GM12864 (cell line): ENCODE measurements at regions not wholly inside any gene's neighbourhood (a gene's known extent, or its start where the extent isn't known, plus 50 kb on each side); places are given as distances from the start of the nearest gene placed in this dataset.
A peak's percentile ranks its signal among the peaks of the same experiment; 100 is the strongest.

Source experiments
- DNase-seq: peaks from one replicate; pipeline ENCODE4 v3.0.0-alpha.2; 2011; ENCODE audit warnings: low read depth
- H3K4me3 ChIP-seq: 2 replicates; pipeline ENCODE4 v1.5.1; 2011; ENCODE audit warnings: mild to moderate bottlenecking, low read depth, low read length, control low read depth
- TF ChIP-seq, protein P1 (sequence below): IDR thresholded peaks from 2 replicates; pipeline ENCODE4 v1.5.1; 2011; ENCODE audit warnings: low read depth, mild to moderate bottlenecking, moderate library complexity, low read length, control low read depth, inconsistent platforms; ENCODE audit errors: missing control alignments

DNA sequence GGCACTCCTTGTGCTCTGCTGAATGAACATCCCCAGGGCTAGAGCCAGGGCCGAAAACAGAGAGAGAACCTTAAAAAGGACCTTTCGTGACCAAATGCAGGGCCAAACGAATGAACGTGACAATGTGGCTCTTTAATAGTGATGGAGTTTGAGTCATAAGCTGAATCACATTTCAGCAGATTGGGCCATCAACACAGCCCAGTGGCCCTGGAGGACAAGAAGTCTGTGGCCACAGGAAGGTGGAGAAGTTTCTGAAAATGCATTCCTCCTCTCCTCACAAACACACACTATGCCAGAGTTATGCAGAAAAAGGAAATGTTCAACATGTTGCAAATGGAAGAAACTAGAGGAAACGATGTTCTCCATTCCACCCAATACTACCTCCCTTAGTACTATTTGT is 415.8 kb downstream of the HRH4 start:
- TF ChIP-seq, protein P1, sequence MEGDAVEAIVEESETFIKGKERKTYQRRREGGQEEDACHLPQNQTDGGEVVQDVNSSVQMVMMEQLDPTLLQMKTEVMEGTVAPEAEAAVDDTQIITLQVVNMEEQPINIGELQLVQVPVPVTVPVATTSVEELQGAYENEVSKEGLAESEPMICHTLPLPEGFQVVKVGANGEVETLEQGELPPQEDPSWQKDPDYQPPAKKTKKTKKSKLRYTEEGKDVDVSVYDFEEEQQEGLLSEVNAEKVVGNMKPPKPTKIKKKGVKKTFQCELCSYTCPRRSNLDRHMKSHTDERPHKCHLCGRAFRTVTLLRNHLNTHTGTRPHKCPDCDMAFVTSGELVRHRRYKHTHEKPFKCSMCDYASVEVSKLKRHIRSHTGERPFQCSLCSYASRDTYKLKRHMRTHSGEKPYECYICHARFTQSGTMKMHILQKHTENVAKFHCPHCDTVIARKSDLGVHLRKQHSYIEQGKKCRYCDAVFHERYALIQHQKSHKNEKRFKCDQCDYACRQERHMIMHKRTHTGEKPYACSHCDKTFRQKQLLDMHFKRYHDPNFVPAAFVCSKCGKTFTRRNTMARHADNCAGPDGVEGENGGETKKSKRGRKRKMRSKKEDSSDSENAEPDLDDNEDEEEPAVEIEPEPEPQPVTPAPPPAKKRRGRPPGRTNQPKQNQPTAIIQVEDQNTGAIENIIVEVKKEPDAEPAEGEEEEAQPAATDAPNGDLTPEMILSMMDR = no peak
- no peak overlapping the region for H3K4me3 ChIP-seq
- DNase-seq = no peak

DNA sequence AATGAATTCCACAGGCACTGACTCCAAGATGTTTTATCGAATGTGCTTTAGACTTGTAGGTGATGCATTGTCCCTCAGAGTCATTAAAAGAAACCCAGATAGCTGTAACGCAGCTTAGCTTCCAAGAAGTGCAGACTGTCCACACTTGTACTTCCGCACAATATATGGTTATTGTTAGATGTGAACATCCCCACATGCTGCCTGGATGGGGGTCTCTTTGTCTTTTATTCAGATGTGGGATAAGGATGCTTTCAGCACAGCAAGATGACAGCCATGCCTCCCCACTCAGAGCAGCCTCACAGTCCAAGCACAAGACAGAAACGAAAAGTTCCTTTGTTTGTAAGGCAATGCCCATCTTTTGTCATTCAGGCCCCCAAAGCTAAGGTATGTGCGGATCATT is 416.6 kb downstream of the HRH4 start:
- DNase-seq = no peak
- H3K4me3 ChIP-seq = no peak overlapping the region
- TF ChIP-seq, protein P1 = no peak

DNA sequence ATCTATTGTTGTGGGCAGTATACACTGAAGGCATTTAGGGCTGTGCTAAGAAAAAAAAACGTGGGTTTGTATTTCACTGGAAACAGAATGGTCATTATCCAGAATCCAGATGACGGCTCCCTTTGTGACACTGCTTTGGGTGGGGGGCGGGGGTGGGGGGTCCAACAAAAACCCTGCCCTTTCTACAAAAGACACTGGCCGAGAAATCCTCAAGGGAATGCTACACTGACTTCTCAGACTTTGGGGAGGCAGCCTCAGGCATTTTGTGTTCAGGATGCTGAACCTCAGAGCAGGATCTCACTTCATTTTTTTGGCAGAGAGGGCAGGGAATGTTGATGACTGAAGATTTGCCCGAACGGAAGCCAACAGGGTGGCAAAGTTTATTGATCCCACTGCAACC is 417.1 kb downstream of the HRH4 start:
- TF ChIP-seq, protein P1 = no peak
- no peak overlapping the region for H3K4me3 ChIP-seq
- no peak for DNase-seq

DNA sequence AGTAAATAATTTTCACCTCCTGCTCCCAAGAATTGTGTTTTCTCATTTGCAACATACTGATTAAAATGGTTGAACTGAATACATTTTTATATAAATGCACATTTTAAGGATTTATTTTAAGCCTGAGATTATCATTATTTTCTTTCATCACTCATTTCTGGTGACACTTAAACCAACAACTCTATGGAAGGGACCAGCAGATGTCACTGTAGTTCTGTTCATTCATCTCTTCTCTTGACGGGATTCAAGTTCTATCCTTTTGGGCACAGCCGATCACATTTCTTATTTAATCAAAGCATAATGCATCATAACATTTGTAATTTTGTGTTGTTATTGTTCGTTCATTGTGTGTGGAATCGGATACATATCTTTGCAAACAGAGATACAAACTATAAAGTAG is 417.9 kb downstream of the HRH4 start:
- TF ChIP-seq, protein P1 = peak; percentile 24
- DNase-seq = peak; percentile 7
- no peak overlapping the region for H3K4me3 ChIP-seq

DNA sequence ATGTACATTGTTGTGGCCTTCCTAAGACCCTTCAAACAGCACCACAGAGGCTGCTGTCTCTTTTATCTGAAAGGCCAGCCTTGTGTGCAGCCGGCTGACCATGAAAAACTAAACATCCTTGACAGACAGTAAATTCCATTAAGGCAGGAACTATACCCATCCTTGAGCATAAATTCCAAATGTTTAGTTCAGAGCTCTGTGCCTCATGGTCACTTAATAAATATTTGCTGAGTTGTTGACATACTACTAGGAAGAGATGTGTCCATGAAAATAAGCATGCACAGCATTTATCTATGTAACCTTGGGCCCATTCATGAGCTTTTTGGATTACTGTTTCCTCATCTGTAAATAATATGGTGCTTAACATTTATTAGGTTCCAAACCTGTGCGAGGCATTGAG is 424.8 kb downstream of the HRH4 start:
- no peak for DNase-seq
- no peak overlapping the region for H3K4me3 ChIP-seq
- TF ChIP-seq, protein P1 = no peak

DNA sequence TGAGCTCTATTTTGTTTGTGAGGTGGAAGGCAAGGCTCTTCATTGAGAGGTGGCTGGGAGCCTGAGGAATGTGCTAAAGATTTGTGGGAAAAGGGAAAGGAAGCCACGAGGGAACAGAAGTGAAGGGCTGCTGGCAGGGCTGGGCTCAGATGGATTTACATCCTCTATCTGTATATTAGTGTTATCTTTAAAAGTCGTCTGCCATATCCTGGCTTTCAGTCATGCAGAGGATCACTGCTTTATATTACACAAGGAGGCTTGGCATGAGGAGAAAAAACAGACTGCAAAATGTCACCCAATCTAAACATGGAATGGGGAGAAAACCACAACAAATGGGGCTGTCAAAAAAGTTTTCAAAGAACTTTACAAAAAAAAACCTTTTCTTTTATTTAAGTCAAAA is 434.4 kb downstream of the HRH4 start:
- H3K4me3 ChIP-seq = no peak overlapping the region
- TF ChIP-seq, protein P1 = no peak

DNA sequence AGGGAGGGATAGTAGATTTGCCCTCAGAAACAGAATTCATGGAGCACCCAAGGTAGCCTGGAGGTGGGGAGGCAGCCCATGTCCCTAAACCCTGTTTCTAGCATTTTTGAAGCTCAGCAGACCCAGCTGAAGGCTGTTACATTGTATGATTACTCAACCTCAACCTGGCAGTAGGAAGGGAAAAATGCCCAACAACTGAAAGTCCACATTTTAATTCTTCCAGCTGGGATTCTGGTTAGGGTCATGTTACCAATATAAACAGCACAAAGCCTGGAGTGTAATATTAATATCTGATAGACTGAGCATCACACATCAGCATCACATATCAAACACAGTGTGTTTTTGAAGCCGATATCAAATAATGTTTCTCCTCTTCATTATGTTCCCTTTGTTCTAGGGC is 437.0 kb downstream of the HRH4 start:
- TF ChIP-seq, protein P1 = no peak
- H3K4me3 ChIP-seq = no peak overlapping the region
- no peak for DNase-seq

More for the DNA sequence above, 434.4 kb downstream of the HRH4 start:
- DNase-seq = no peak
